Muscle of leg (tissue), 3 donors: ENCODE measurements at regions not wholly inside any gene's neighbourhood (a gene's known extent, or its start where the extent isn't known, plus 50 kb on each side); places are given as distances from the start of the nearest gene placed in this dataset.
A peak's percentile ranks its signal among the peaks of the same experiment; 100 is the strongest.

ENCODE experiments used
- DNase-seq: peaks from one replicate; pipeline ENCODE4 v3.0.0; 2013
- H3K27ac ChIP-seq: one replicate; pipeline ENCODE4 v1.5.1; 2013; ENCODE audit warnings: mild to moderate bottlenecking, low read length, control low read depth
- H3K27me3 ChIP-seq: one replicate; pipeline ENCODE4 v1.6.1; 2013; ENCODE audit warnings: low read length; ENCODE audit not compliant: control insufficient read depth, insufficient read depth
- H3K36me3 ChIP-seq: one replicate; pipeline ENCODE4 v1.6.1; 2013; ENCODE audit warnings: low read length; ENCODE audit not compliant: control insufficient read depth, insufficient read depth
- H3K4me1 ChIP-seq: one replicate; pipeline ENCODE4 v1.6.1; 2013; ENCODE audit warnings: low read length; ENCODE audit not compliant: control insufficient read depth, insufficient read depth
- H3K4me3 ChIP-seq: one replicate; pipeline ENCODE4 v1.5.1; 2013; ENCODE audit warnings: low read length, control low read depth
- H3K9me3 ChIP-seq: replicated peaks from 2 replicates; pipeline ENCODE4 v1.6.1; 2013; ENCODE audit warnings: low read depth, low read length; ENCODE audit not compliant: control insufficient read depth
- WGBS: methylation state at CpG from one replicate; pipeline ENCODE4 v1.1.5; 2013; ENCODE audit warnings: missing lambda C conversion rate; ENCODE audit not compliant: insufficient coverage; 5-methylcytosine and 5-hydroxymethylcytosine counted together

DNA sequence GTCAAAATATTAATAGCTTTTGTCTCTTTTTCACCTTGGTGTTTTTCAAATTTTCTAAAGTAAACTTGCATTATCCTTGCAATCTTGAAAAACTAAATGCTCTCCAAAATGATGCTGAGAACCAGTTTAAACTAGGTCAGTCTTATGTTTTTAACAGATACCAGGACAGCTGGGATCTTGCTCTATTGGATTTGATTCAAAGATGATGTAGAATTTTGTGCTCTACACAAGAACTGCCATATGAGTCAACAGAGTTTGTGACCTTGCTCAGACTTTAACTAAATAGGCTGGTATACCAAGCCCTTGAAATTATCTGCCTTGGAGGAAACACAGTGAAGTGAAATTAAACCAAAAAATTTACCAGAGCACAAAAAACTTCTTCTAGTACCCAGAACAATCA lies 991.1 kb downstream of the STPG2 start:
- H3K9me3 ChIP-seq = no peaks in the 10 kb centered on the region
- H3K4me3 ChIP-seq = no peak overlapping the region
- peak; percentile 27 for DNase-seq
- no peaks in the 10 kb centered on the region for H3K4me1 ChIP-seq
- H3K27ac ChIP-seq = no peak overlapping the region
- no peaks in the 10 kb centered on the region for H3K27me3 ChIP-seq
- H3K36me3 ChIP-seq = no peaks in the 10 kb centered on the region

DNA sequence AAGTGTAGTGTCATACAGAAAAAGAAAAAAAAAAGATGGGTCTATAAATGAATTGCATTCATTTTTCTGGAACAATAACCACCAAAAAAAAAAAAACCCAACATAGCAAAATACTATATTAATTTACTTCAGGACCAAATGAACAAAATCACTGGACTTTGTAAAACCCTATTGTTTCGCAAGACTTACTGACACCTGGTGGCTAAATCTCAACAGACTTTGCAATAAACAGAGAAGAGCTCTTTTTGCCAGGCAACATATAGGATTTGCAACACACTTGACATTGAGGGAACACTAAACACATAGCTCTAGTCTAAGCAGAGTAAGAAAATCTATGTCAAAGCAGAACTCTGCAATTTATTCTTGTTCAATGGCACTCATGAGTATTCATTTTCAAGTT lies 990.2 kb downstream of the STPG2 start:
- no peaks in the 10 kb centered on the region for H3K4me1 ChIP-seq

DNA sequence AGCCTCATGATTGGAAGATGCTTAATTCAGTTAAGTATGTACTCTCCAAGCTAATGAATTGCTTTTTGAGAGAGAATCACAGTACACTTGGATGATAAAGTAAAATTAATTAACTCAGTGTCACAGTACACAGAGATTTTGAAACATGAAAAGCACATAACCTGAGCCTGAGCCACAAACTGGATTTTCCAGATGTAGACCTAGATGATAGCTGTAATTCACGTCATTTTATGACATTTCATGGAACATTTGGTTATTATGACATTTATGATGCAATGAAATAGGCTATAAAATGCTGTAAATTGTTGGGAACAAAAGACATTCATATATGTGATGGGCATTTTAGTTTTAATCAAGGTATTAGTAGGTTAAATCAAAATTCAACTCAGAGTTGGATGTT lies 983.7 kb downstream of the STPG2 start:
- Histone ChIP-seq H3K9me3 (no peaks in the 10 kb centered on the region), H3K27me3 (no peaks in the 10 kb centered on the region), H3K4me3 (no peak overlapping the region), H3K36me3 (no peaks in the 10 kb centered on the region), H3K27ac (no peak overlapping the region), H3K4me1 (no peaks in the 10 kb centered on the region)
- no peak for DNase-seq
- 100% methylated on average over 1 of the region's 1 CpG for WGBS

More for the DNA sequence above, 990.2 kb downstream of the STPG2 start:
- Histone ChIP-seq H3K9me3 (no peaks in the 10 kb centered on the region), H3K4me3 (no peak overlapping the region), H3K36me3 (no peaks in the 10 kb centered on the region), H3K27ac (no peak overlapping the region), H3K27me3 (no peaks in the 10 kb centered on the region)
- DNase-seq = peak; percentile 30
- no CpG with 5 or more reads among the region's 1 CpG for WGBS

DNA sequence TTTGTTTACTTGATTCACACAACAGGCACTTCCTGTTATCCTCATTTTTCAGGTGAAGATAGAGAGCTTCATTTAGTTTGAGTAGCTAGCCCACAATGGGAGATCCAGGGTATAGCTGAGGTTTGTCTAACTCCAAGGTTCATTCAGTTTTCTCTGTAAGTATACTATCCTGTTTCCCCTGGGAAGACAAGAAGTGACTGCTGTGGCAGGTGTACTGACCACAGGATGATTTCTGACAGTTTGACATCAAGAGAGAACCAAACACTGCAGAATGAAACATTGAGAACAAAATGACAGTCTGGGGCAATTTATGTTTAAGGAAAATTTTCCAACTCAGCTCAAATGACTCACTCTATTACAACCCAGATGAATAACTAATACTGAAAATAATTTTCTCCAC lies 958.0 kb downstream of the STPG2 start:
- no peaks in the 10 kb centered on the region for H3K36me3 ChIP-seq
- no peak overlapping the region for H3K27ac ChIP-seq
- no peak overlapping the region for H3K4me3 ChIP-seq
- H3K9me3 ChIP-seq = no peaks in the 10 kb centered on the region
- DNase-seq = no peak
- no peaks in the 10 kb centered on the region for H3K27me3 ChIP-seq
- H3K4me1 ChIP-seq = no peaks in the 10 kb centered on the region

DNA sequence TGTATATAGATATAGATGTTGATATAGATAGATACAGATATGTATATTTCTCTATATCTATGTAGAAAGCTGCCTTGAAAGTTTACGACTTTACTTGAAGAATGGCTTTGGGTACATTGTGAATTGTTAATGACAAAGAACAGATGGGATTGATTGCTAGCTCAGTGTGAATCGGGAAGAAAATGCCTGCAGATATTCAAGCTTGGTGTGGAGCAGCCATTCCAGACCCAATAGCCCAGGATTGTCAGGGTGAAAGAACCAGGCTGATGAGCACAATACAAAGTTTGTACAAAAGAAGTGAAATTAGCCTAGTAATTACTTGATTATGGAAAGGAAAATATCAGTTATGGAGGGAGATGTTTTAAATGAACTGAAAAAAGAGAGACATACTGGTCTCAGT lies 946.2 kb downstream of the STPG2 start:
- no peaks in the 10 kb centered on the region for H3K4me1 ChIP-seq
- no peaks in the 10 kb centered on the region for H3K36me3 ChIP-seq
- H3K27me3 ChIP-seq = no peaks in the 10 kb centered on the region
- no peak for DNase-seq
- WGBS = 50% methylated on average over 1 of the region's 2 CpGs
- H3K4me3 ChIP-seq = no peak overlapping the region
- no peaks in the 10 kb centered on the region for H3K9me3 ChIP-seq
- H3K27ac ChIP-seq = no peak overlapping the region

DNA sequence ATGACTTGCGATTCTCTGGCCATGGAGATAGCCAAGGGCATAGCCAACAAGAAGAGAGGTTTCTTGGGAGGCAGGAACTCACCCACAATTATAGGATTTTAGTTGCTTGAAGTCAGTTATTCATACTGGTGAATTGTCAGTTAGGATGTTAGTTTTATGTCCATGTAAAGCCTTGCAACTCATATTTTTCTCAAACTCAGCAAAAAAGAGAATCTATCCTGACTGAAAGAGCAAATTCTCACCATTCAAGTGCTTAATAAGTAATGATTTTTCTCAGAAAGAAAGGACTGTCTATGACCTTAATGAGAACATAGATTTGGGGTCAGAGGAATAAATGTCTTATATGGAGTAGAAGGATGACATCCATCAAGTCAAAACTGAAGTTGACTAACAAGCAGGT lies 934.5 kb downstream of the STPG2 start:
- DNase-seq = no peak
- H3K4me3 ChIP-seq = no peak overlapping the region
- H3K9me3 ChIP-seq = no peaks in the 10 kb centered on the region
- H3K4me1 ChIP-seq = no peaks in the 10 kb centered on the region
- H3K27ac ChIP-seq = no peak overlapping the region
- no peaks in the 10 kb centered on the region for H3K27me3 ChIP-seq
- WGBS = no CpG with 5 or more reads among the region's 1 CpG
- H3K36me3 ChIP-seq = no peaks in the 10 kb centered on the region

DNA sequence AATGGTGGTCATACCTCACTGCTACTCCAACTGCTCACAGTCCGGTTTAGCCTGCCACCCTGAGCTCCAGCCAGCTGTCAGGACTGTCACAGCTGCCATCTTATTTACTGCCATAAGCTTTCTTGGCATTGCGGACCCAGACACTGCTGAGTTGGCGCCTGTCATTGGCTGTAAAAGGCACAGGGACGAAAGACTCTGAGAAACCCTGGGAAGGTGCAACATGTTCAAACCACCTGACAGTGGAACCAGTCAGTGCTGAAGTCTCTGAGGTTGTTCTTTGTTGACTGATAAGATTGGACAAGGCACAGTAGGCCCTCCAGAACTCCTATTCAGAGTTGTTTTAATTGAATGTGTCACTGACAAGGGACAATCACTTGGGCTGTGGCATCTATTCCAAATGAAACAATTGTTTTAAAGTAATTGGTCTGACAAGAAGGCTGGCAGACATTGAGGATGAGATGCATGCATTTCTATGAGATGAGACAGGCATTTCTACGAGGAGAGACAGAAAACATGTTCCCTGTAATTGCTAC lies 927.8 kb downstream of the STPG2 start:
- no peaks in the 10 kb centered on the region for H3K4me1 ChIP-seq
- no peak overlapping the region for H3K4me3 ChIP-seq
- no peaks in the 10 kb centered on the region for H3K27me3 ChIP-seq
- no peak for DNase-seq
- 78% methylated on average over 4 of the region's 5 CpGs for WGBS
- no peaks in the 10 kb centered on the region for H3K9me3 ChIP-seq
- no peak overlapping the region for H3K27ac ChIP-seq
- no peaks in the 10 kb centered on the region for H3K36me3 ChIP-seq

DNA sequence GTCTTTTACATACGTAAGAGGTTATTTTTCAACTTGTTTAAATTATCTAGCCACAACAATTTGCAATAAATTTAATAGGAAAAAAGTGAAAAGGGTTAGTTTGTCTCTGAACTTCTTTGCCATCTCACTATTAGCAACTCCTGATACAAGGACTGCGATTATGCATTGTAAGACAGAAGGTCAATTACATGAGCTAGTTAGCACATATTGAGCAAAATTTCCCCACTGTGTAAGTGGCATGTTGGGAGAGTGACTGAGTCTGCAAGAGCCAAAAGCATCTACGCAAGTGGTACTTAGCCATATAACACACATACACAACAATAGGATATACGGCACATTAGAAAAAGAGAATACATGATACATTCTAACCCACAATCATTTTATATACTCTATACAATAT lies 927.2 kb downstream of the STPG2 start:
- no peak overlapping the region for H3K27ac ChIP-seq
- no peaks in the 10 kb centered on the region for H3K27me3 ChIP-seq
- H3K4me3 ChIP-seq = no peak overlapping the region
- no peaks in the 10 kb centered on the region for H3K4me1 ChIP-seq
- no peaks in the 10 kb centered on the region for H3K9me3 ChIP-seq
- no CpG with 5 or more reads among the region's 4 CpGs for WGBS
- no peaks in the 10 kb centered on the region for H3K36me3 ChIP-seq
- no peak for DNase-seq

DNA sequence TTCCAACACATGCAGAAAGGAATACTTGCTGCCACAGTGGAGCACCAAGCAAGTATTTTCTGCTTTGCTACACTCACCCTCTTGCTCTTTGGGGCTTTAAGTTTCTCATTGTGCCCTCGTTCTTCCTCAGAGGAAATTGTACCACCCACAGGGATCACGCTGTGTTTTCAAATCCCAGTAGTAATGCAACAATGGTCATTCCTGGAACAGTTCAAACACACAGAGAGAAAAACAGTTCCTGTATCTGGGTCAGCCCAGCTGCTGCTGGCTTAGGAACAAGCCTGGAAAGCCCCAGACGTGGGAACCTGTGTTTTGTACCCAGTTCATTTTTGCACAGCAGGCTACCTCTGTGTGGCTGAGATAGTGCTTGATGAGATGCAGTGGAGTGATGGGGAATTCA lies 907.8 kb downstream of the STPG2 start:
- Histone ChIP-seq H3K4me1 (no peaks in the 10 kb centered on the region), H3K27me3 (no peaks in the 10 kb centered on the region), H3K36me3 (no peaks in the 10 kb centered on the region), H3K27ac (no peak overlapping the region), H3K4me3 (no peak overlapping the region), H3K9me3 (no peaks in the 10 kb centered on the region)
- DNase-seq = no peak
- 24% methylated on average over 3 of the region's 3 CpGs for WGBS

DNA sequence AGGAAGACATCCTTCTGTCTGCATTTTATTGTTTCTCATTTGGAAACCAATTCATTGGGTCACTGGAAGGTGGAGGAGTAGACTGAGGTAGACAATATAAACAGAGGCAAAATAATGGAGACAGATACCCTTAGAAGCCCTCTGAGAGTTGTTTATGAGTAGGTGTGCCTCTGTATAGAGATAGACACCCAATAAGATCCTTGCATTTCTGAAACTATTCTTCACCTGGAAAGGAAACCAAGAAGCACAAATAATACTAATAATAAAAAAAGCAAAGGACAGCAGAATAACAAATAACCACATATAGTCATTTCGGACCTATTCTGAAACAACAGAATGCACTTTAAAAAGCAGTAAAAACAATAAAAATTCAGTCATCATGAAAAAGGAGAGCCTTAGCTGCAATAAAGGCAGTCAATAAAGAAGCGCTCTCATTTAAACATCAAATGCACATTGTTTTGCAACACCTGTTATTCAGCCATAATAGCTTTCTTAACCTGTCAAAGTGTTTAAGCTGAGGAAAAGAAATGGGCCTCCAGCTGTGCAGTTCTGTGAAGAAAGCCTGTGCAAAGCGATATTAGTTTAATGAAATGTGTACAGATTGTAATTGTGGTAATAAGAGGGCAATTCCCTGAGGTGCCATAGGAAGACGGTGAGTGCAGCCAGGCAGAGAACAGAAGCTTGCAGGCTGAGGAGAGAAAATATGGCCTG lies 904.2 kb downstream of the STPG2 start:
- Histone ChIP-seq H3K9me3 (no peaks in the 10 kb centered on the region), H3K4me1 (no peaks in the 10 kb centered on the region), H3K4me3 (no peak overlapping the region), H3K36me3 (no peaks in the 10 kb centered on the region), H3K27ac (no peak overlapping the region), H3K27me3 (no peaks in the 10 kb centered on the region)
- 7% methylated on average over 2 of the region's 4 CpGs for WGBS
- DNase-seq = no peak

DNA sequence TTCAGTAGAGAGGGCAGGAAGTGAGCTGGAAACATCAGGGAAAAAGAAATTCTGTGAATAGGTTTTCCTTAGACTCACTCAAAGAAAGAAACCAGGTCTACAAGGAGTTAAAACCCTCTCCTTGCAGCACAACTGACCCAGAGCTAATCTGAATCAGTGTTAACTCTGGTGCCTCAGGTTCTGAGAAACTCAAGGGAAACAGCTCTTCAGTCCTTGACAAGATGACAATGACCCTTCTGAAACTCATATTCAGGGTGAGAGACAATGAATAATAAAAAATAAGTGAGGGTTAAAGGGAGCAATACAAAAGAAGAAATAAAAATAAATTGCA lies 903.6 kb downstream of the STPG2 start:
- no peak overlapping the region for H3K27ac ChIP-seq
- no peaks in the 10 kb centered on the region for H3K27me3 ChIP-seq
- no peaks in the 10 kb centered on the region for H3K4me1 ChIP-seq
- no peaks in the 10 kb centered on the region for H3K36me3 ChIP-seq
- no peaks in the 10 kb centered on the region for H3K9me3 ChIP-seq
- H3K4me3 ChIP-seq = no peak overlapping the region
- DNase-seq = no peak
